Smooth muscle cell (in vitro differentiated cells): ENCODE measurements at regions not wholly inside any gene's neighbourhood (a gene's known extent, or its start where the extent isn't known, plus 50 kb on each side); places are given as distances from the start of the nearest gene placed in this dataset.

Experiments used
- DNase-seq: peaks from one replicate; lab custom pipeline; 2025; ENCODE audit not compliant: unreplicated experiment; lab: John Stamatoyannopoulos, UW
- H2AFZ ChIP-seq: fragments of 200-600 bp; sonication (generic); 2 replicates; pipeline ENCODE4 v1.6.0; 2016; ENCODE audit warnings: antibody characterized with exemption, low read depth, mild to moderate bottlenecking
- H3F3A ChIP-seq: fragments of 200-600 bp; sonication (generic); 2 replicates; pipeline ENCODE4 v1.6.0; 2017; ENCODE audit warnings: antibody characterized with exemption, low read depth
- H3K27ac ChIP-seq: fragments of 200-600 bp; sonication (generic); 2 replicates; pipeline ENCODE4 v1.5.1; 2016; ENCODE audit warnings: low read depth, mild to moderate bottlenecking
- H3K27me3 ChIP-seq: fragments of 200-600 bp; sonication (generic); 2 replicates; pipeline ENCODE4 v1.6.1; 2016; ENCODE audit warnings: low read depth, mild to moderate bottlenecking
- H3K36me3 ChIP-seq: fragments of 200-600 bp; sonication (generic); 2 replicates; pipeline ENCODE4 v1.5.1; 2016; ENCODE audit warnings: low read depth
- H3K4me1 ChIP-seq: fragments of 200-600 bp; sonication (generic); 2 replicates; pipeline ENCODE4 v1.5.1; 2016; ENCODE audit warnings: low read depth
- H3K4me2 ChIP-seq: fragments of 200-600 bp; sonication (generic); 2 replicates; pipeline ENCODE4 v1.6.0; 2016; ENCODE audit warnings: mild to moderate bottlenecking
- H3K4me3 ChIP-seq: fragments of 200-600 bp; sonication (generic); 2 replicates; pipeline ENCODE4 v1.5.1; 2016; ENCODE audit warnings: mild to moderate bottlenecking
- H3K79me2 ChIP-seq: fragments of 200-600 bp; sonication (generic); 2 replicates; pipeline ENCODE4 v1.6.0; 2016; ENCODE audit warnings: low read depth, mild to moderate bottlenecking
- H3K9ac ChIP-seq: fragments of 200-600 bp; sonication (generic); 2 replicates; pipeline ENCODE4 v1.6.0; 2016; ENCODE audit warnings: low read depth
- H3K9me3 ChIP-seq: fragments of 200-600 bp; sonication (generic); replicated peaks from 2 replicates; pipeline ENCODE4 v1.5.1; 2016; ENCODE audit warnings: low read depth
- H4K20me1 ChIP-seq: fragments of 200-600 bp; sonication (generic); 2 replicates; pipeline ENCODE4 v1.6.0; 2016; ENCODE audit warnings: low read depth
- CTCF ChIP-seq: fragments of 200-600 bp; sonication (generic); IDR thresholded peaks from 2 replicates; pipeline ENCODE4 v1.5.1; 2017; ENCODE audit warnings: borderline replicate concordance, mild to moderate bottlenecking, antibody characterized with exemption; ENCODE audit not compliant: insufficient read depth, poor library complexity, severe bottlenecking
- WGBS: methylation state at CpG from one replicate; pipeline ENCODE4 v1.1.7; 2016; ENCODE audit warnings: low lambda C conversion rate; 5-methylcytosine and 5-hydroxymethylcytosine counted together

- 89% methylated on average over 16 of the region's 16 CpGs for WGBS
Observed at GRCh38 chr7:69438584-69439412, 159.5 kb upstream of the AUTS2 start.

GRCh38 chr7:69439636-69440325 lies 158.5 kb upstream of the AUTS2 start:
- no peaks in the 10 kb centered on the region for H3K4me1 ChIP-seq
- no peak overlapping the region for H3K9ac ChIP-seq
- no peaks in the 10 kb centered on the region for H3K79me2 ChIP-seq
- no peak for DNase-seq
- H2AFZ ChIP-seq = no peak overlapping the region
- H3F3A ChIP-seq = no peaks in the 10 kb centered on the region
- no peak overlapping the region for H3K4me2 ChIP-seq
- no peaks in the 10 kb centered on the region for H3K36me3 ChIP-seq
- WGBS = 92% methylated on average over 1 of the region's 1 CpG
- H4K20me1 ChIP-seq = no peaks in the 10 kb centered on the region
- H3K9me3 ChIP-seq = no peaks in the 10 kb centered on the region
- no peak overlapping the region for H3K27ac ChIP-seq
- TF ChIP-seq CTCF = no peak
- H3K4me3 ChIP-seq = no peak overlapping the region
- peaks cover 10% of the 10 kb centered on the region for H3K27me3 ChIP-seq

More at GRCh38 chr7:69438584-69439412, 159.5 kb upstream of the AUTS2 start:
- no peaks in the 10 kb centered on the region for H3F3A ChIP-seq
- H3K9ac ChIP-seq = no peak overlapping the region
- H4K20me1 ChIP-seq = no peaks in the 10 kb centered on the region
- TF ChIP-seq CTCF = no peak
- H3K27ac ChIP-seq = no peak overlapping the region
- no peaks in the 10 kb centered on the region for H3K79me2 ChIP-seq
- peaks cover 15% of the 10 kb centered on the region for H3K27me3 ChIP-seq
- no peak overlapping the region for H2AFZ ChIP-seq
- H3K4me1 ChIP-seq = no peaks in the 10 kb centered on the region
- H3K9me3 ChIP-seq = no peaks in the 10 kb centered on the region
- no peak overlapping the region for H3K4me3 ChIP-seq
- no peaks in the 10 kb centered on the region for H3K36me3 ChIP-seq
- DNase-seq = no peak
- no peak overlapping the region for H3K4me2 ChIP-seq

GRCh38 chr7:69440976-69441375 lies 157.3 kb upstream of the AUTS2 start:
- no peak overlapping the region for H2AFZ ChIP-seq
- no peak for DNase-seq
- H4K20me1 ChIP-seq = no peaks in the 10 kb centered on the region
- no peaks in the 10 kb centered on the region for H3K27me3 ChIP-seq
- no peaks in the 10 kb centered on the region for H3F3A ChIP-seq
- no peak overlapping the region for H3K27ac ChIP-seq
- 83% methylated on average over 2 of the region's 2 CpGs for WGBS
- H3K9me3 ChIP-seq = no peaks in the 10 kb centered on the region
- H3K4me3 ChIP-seq = no peak overlapping the region
- H3K9ac ChIP-seq = no peak overlapping the region
- TF ChIP-seq CTCF = no peak
- H3K36me3 ChIP-seq = no peaks in the 10 kb centered on the region
- no peaks in the 10 kb centered on the region for H3K79me2 ChIP-seq
- H3K4me2 ChIP-seq = no peak overlapping the region
- H3K4me1 ChIP-seq = no peaks in the 10 kb centered on the region

- Histone ChIP-seq H3K9ac (no peak overlapping the region), H3K27me3 (no peaks in the 10 kb centered on the region), H3K79me2 (no peaks in the 10 kb centered on the region), H3K36me3 (no peaks in the 10 kb centered on the region), H2AFZ (no peak overlapping the region), H3K4me3 (no peak overlapping the region), H3K4me1 (no peaks in the 10 kb centered on the region), H3K9me3 (no peaks in the 10 kb centered on the region), H4K20me1 (no peaks in the 10 kb centered on the region), H3K4me2 (no peak overlapping the region), H3F3A (no peaks in the 10 kb centered on the region), H3K27ac (no peak overlapping the region)
- no peak for TF ChIP-seq CTCF
- DNase-seq = no peak
- WGBS = 87% methylated on average over 2 of the region's 2 CpGs
Observed at GRCh38 chr7:69443136-69443535, 155.1 kb upstream of the AUTS2 start.
